ENCODE measurements at regions not wholly inside any gene's neighbourhood (a gene's known extent, or its start where the extent isn't known, plus 50 kb on each side); places are given as distances from the start of the nearest gene placed in this dataset.

DNA sequence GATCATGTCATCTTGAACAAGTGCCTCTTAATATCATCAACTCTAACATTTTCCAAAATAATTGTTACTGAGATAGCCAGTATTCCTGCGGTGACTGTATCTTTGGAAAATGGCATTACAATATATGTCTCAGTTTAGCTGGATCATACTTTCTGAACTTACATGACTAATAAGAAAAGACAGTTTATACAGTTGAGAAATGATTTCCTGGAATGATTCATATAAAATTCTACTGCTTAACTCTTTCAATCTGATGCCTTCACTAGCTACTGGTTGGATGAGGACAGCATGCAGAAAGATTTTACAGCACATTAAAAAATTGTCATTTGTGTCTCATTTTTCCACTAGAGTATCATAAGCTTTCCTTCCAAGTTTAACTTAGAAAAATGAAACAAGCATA, 302.1 kb downstream of the PCDH17 start:
- TF ChIP-seq OSR1 (CRISPR knock-in tag; IDR thresholded peaks at IDR 0.05) (no peak), BACH2 (CRISPR knock-in tag; IDR thresholded peaks at IDR 0.05; ENCODE audit: borderline replicate concordance) (no peak), POU6F1 (CRISPR knock-in tag; IDR thresholded peaks at IDR 0.05; ENCODE audit: borderline replicate concordance, low read depth) (no peak), TCF4 (CRISPR knock-in tag; IDR thresholded peaks at IDR 0.05; ENCODE audit: borderline replicate concordance) (no peak), ARNTL (CRISPR knock-in tag; IDR thresholded peaks at IDR 0.05; ENCODE audit: borderline replicate concordance, low read depth) (no peak), CSRNP3 (CRISPR knock-in tag; IDR thresholded peaks at IDR 0.05) (no peak), TOX (CRISPR knock-in tag; IDR thresholded peaks at IDR 0.05; ENCODE audit: borderline replicate concordance) (no peak), PPARA (CRISPR knock-in tag; IDR thresholded peaks at IDR 0.05; ENCODE audit: borderline replicate concordance) (no peak), ZFP3 (CRISPR knock-in tag; IDR thresholded peaks at IDR 0.05) (no peak), SNAI2 (CRISPR knock-in tag; IDR thresholded peaks at IDR 0.05) (no peak)
- TF ChIP-seq, protein P1, sequence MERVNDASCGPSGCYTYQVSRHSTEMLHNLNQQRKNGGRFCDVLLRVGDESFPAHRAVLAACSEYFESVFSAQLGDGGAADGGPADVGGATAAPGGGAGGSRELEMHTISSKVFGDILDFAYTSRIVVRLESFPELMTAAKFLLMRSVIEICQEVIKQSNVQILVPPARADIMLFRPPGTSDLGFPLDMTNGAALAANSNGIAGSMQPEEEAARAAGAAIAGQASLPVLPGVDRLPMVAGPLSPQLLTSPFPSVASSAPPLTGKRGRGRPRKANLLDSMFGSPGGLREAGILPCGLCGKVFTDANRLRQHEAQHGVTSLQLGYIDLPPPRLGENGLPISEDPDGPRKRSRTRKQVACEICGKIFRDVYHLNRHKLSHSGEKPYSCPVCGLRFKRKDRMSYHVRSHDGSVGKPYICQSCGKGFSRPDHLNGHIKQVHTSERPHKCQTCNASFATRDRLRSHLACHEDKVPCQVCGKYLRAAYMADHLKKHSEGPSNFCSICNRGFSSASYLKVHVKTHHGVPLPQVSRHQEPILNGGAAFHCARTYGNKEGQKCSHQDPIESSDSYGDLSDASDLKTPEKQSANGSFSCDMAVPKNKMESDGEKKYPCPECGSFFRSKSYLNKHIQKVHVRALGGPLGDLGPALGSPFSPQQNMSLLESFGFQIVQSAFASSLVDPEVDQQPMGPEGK (CRISPR knock-in tag; IDR thresholded peaks at IDR 0.05; ENCODE audit: borderline replicate concordance), result no peak
- TF ChIP-seq, protein P2, sequence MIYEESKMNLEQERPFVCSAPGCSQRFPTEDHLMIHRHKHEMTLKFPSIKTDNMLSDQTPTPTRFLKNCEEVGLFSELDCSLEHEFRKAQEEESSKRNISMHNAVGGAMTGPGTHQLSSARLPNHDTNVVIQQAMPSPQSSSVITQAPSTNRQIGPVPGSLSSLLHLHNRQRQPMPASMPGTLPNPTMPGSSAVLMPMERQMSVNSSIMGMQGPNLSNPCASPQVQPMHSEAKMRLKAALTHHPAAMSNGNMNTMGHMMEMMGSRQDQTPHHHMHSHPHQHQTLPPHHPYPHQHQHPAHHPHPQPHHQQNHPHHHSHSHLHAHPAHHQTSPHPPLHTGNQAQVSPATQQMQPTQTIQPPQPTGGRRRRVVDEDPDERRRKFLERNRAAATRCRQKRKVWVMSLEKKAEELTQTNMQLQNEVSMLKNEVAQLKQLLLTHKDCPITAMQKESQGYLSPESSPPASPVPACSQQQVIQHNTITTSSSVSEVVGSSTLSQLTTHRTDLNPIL (CRISPR knock-in tag; IDR thresholded peaks at IDR 0.05; ENCODE audit: low read depth), result no peak

Data from SK-N-SH treated with all-trans-retinoic acid at 6 μM for 48 hours (cell line).